HG02870 (cell line): ENCODE measurements at regions not wholly inside any gene's neighbourhood (a gene's known extent, or its start where the extent isn't known, plus 50 kb on each side); places are given as distances from the start of the nearest gene placed in this dataset.

Experiments used
- ATAC-seq: cut with Tn5 transposase; IDR thresholded peaks from one replicate; pipeline ENCODE4 v1.9.1; 2021; ENCODE audit warnings: mild to moderate bottlenecking, moderate library complexity; ENCODE audit not compliant: unreplicated experiment

DNA sequence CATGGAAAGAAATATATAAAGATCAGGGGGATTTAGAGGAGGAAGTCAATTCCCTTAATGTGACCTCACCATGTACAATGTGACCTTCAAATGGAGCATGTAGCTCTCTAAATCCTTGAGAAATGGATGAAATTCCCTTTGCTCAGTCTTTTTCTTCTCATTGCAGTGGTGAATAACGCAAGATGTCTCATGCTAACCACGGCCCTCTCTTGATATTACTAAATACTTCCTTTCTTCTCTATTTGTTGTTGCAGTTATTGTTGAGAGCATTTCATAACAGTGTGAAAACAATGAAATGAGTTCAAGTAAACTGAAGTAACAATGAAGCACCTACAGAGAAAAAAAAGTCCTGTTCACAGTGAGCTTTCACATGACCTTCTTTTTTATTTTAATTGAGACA, 55.6 kb downstream of the ZNF281 start:
- peak; percentile 78 for ATAC-seq

DNA sequence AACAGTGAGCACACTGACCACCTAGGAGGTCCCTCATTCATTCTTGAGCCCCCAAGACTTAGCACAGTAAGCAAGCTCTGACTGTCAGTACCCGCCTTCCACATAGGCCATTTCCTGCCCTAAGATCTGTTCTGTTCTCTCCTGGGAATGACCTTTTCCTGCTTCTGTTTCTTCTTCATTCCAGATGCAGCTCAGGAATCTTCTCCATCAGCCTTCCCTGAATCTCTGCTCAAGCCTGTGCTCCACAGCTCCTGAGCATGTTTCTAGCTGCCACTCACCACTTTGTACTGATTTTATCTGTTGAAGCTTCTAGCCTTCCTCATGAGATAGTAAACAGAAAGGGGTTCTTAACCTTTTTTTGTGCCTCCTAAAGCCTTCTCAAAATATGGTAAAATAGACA, 56.6 kb downstream of the ZNF281 start:
- ATAC-seq, result no peak

DNA sequence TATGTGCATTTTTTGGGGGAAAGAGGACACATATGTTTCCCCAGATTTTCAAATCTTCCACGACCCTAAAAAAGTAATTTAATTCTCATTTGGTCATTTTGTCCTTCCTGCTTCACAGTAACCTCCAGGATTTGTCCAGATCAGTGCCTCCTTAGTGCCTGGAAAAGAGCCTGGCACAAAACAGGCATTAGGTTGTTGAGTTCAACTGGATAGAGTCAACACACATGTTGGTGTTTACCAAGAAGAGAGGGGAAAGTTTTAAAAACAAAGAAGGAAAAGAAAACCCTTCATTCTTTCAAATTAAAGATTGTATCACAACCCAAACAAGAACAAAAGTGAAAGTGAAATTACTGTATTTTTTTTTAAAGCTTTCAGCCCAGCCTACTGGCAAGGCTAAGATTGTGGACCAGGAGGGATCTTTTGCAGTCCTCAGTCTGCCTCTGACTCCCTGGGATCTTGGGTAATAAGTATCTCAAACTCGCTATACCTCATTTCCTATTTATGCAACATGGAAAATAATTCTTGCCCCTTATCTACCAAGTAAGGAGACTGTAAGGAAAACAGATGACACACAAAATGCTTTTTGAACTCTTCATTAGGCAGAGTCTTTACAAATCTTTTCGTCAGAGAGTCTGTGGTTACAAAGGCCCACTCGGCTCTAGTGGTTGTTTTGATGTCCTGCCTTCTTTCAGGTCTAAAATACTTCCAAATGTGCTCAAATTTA, 57.8 kb downstream of the ZNF281 start:
- ATAC-seq, result peak; percentile 40

DNA sequence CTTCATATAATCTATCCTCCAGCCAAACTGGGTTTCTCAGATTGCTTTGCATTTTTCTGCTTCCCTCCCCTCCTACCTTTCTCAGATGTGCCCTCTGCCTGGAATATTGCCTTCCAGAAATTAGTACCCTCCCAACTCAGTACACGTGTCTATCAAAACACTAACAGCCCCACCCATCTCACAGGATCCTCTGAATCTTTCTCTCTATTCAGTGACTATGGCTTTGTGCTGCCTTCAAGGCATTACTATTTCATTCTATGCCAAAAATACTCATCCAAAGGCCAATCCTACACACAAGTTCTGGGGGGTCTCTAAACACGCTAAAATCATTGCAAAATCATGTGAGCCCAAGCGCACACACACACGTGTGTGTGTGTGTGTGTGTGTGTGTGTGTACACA, 58.4 kb downstream of the ZNF281 start:
- no peak for ATAC-seq

DNA sequence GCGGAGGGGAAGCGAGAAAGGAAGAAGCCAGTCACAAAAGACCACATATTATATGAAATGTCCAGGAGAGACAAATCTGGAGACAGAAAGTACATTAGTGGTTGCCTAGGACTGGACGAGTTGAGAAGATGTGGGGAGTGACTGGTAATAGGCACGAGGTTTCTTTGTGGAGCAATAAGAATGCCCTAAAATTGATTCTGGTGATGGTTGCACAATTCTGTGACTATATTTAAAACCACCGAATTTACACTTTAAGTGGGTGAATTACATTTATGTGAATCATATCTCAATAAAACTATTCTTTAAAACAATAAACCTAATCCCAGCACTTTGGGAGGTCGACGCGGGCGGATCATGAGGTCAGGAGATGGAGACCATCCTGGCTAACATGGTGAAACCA, 63.1 kb downstream of the ZNF281 start:
- ATAC-seq, result no peak

DNA sequence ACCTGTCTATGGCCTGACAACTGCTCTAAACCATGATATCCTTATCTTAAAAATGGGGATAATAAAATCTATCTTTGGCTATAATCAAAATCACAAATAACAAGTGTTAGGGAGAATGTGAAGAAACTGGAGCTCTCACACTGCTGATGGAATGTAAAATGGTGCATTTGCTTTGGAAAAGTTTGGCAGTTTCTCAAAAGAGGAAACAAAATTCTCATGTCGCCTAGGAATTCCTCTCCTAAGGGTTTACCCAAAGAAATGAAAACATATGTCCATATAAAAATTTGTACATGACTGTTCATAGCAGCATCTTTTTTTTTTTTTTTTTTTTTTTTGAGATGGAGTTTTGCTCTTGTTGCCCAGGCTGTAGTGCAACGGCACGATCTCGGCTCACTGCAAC, 64.3 kb downstream of the ZNF281 start:
- no peak for ATAC-seq

DNA sequence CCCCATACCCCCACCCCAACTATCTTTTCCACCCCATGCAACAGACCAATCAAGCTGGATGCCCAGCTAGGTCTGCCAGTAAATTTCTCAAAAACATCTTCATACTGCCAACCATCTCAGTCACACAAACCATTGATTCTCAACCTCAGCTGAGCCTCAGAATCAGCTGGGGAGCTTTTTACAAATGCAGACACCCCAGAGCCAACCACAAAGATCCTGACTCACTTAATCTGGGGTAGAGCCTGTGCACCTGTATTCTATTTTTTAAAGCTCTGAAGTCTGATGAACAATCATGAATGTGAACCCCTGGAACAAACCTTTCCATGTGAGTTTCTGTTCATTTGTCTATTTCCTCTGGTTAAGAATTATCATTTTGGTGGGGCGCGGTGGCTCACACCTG, 66.0 kb downstream of the ZNF281 start:
- ATAC-seq, result no peak

DNA sequence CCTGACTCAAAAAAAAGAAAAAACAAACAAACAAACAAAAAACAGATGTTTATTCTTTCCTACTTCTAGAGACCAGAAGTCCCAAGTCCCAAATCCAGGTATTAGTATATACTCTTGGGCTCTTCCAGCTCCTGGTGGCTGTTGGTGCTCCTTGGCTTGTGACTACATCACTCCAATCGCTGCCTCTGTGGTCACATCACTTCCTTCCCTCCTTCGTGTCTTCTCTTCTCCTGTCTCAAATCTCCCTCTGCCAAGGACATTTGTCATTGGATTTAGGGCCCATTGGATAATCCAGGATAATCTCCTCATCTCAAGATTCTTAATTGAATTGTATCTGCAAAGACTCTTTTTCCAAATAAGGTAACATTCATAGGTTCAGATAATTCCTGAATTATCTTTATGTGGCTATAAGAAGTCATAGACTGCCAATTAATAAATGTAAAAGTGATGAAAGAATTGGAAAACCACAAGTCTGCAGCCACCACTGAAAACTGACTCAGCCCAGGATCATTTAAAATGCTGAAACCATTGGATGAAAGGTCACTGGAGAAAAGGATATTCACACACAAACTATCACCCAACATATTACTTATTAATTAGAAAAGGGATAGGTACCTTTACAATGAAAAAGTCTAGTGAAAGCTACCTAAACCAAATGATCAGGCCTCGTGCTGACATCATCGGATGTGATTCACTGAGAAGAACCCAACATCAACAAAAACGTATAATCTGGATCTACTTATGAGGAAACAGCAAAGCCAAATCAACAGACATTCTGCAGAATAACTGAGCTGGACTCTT, 67.1 kb downstream of the ZNF281 start:
- ATAC-seq, result no peak

DNA sequence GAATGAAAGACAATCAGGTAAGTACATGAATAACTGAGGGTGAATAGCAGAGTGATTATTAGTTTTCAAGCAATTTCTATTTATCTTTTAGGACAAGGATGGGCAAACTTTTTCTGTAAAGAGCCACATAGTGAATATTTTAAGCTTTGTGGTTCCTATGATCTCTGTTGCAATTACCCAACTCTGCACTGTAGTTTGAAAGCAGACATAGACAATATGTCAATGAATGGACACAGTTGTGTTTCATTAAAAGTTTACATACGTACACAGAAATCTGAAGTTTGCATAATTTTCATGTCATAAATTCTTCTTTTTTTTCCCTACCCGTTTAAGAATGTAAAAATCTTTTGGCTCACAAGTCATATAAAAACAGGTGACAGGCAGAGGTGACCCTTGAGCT, 71.4 kb downstream of the ZNF281 start:
- no peak for ATAC-seq

DNA sequence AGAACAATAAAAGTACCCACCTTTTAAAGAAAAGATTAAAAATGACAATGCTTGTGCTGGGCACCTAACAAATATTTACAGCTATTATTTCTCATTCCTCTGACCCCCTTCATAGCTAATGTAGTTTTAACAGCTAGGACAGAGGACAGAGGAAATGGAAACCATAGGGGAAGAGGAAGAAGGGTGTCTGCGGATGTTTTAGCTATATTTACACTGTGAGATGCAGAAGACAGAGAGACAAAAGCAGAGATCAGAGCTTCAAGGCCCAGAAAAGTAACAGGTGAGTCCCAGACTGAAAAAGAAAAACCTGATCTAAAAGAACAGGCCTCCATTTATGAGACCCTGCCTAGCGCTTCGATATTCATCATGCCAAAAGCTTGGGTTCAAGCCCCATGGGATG, 72.0 kb downstream of the ZNF281 start:
- no peak for ATAC-seq

DNA sequence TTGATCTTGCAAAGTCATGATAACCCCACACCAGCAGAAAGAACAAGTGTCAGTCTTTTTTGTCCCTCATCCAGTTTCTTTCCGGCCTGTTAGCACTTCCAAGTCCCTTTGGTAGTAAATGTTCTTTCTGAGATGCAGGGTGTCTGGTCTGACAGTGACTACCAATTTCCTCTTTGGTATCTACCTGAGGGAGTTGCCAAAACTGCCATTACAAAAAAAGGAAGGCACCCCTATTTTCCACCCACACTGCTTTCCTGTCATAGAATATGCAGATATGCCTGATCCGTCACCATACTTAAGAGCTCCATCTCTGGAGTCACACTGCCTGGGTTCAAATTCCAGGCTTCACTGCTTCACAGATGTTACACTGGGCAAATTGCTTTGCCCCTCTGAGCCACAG, 72.4 kb downstream of the ZNF281 start:
- no peak for ATAC-seq

DNA sequence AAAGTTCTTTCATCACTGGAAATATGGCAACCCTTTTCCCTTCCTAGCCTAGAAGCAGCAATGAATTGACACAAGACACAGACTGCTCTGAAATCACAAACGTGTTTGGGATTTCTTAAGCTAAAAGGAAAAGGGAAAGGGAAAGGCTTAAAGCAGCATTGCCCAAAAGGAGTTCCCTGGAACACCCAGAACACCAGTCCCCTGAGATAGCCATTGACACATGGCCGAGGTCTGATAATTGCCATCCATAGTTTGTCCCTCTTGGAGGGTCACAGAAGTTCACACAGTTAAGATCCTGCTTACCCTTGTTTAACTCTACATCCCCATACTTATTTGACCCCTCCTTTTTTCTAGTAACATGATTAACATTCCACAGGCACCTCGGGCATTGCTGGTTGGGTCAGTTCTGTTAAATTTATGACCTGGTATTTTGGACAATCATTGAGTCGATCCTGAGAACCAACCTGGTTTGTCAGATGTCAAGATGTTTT, 72.9 kb downstream of the ZNF281 start:
- no peak for ATAC-seq

DNA sequence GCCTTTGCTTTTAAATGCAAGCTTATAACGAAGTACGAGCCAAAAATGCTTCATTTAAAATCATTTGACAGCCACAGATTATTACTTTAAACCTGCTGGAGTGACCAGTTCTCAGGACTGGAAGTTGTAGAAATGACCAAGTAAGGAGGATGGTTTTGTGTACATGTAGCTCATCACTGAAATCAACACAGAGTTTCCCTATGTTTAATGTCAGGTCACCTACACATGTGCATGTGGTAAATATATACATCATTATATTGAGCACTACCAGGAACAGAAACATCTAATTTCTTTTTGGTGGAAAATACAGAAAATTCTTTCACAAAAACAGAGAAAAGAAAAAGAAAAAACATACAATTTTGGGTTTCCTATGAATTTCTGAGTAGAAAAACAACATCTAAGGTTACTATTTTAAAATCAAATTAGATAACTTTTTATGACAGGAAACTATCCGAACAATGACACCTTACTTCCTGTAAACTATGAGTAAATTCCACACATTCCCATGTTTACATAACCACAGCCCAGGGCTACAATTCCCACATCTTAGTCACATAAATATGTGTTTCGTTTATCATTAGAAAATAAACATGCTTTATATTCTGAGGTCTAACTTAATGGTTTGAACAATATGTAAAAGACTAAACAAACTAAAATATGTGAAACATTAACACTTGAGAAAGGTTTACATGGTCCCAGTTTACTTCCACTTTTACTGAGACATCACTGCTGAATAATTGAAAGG, 73.6 kb downstream of the ZNF281 start:
- no peak for ATAC-seq

DNA sequence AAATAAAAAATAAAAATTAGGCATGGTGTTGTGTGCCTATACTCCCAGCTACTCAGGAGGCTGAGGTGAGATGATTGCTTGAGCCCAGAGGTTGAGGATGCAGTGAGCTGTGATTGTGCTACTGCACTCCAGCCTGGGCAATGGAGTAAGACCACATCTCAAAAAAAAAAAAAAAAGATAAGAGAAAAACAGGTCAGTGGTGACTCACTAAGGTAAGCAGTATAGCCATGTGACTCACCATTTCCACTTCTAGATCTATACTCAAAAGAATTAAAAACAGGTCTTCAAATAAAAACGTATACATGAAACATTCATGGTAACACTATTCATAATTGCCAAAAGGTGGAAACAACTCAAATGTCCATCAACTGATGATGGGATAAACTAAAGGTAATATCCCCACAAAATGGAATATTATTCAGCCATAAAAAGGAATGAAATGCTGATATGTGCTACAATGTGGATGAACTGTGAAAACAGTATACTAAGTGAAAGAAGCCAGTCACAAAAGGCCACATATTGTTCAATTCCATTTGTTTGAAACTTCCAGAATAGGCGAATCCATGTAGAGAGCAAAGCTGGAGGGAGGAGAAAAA, 75.1 kb downstream of the ZNF281 start:
- ATAC-seq, result no peak

DNA sequence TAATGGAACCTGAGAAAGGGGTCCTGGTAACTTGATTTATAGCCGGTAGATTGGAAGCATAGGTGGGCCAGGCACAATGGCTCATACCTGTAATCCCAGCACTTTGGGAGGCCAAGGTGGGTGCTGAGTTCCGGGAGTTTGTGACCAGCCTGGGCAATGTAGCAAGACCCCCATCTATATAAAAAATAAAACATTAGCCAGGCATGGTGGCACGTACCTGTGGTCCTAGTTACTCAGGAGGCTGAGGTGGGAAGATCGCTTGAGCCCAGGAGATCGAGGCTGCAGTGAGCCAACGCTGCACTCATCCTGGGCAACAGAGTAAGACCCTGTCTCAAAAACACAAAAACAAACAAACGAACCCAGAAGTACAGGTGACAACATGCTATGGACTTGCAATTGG, 76.5 kb downstream of the ZNF281 start:
- no peak for ATAC-seq

DNA sequence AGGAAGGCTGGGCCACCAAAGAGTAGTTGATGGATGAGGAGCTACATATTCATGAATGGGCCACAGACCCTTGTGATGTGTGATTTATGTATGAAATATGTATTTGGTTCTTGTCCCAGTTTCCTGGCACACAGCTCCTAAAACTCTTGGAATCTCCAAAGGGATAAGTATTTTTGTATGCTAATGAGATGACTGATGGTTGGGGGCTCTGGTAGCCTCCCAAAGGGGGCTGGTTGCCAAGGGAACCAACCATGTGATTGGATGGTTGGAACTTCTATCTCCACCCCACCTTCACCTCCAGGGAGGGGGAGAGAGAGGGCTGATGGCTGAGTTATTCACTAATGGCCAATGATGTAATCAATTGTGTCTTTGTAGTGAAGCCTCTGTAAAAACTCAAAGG, 77.1 kb downstream of the ZNF281 start:
- no peak for ATAC-seq

DNA sequence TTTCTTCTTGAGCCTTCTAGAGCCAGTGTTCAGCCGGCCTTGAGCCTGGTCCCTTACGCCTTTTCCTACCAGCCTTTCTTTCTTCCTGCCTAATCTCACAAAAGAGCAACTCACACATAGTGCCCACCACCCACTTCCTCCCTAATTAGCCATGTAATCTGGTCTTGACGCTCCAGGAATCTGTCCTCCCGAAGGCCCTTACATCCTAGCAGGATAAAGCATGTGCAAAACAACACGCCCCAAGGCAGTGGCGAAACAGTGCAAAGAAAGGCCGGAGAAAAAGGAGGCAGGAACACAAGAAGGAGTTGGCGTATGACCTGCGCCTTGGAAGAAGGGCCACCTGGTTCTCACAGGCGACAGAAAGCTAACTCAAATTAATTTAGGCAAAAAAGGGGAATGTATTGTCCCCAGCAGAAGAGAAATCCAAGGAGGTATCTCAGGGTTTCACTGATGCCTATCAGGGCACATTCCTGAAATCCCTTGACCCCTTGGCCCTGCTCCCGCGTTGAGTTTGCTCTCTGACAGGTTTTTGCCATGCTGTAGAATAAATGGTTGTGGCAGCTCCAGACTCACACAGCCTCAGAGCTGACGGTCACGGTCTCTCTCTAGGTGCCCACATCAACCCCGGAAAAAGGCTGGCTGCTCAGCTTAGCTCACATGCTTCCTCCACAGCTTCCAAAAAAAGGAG, 79.0 kb downstream of the ZNF281 start:
- ATAC-seq, result no peak

DNA sequence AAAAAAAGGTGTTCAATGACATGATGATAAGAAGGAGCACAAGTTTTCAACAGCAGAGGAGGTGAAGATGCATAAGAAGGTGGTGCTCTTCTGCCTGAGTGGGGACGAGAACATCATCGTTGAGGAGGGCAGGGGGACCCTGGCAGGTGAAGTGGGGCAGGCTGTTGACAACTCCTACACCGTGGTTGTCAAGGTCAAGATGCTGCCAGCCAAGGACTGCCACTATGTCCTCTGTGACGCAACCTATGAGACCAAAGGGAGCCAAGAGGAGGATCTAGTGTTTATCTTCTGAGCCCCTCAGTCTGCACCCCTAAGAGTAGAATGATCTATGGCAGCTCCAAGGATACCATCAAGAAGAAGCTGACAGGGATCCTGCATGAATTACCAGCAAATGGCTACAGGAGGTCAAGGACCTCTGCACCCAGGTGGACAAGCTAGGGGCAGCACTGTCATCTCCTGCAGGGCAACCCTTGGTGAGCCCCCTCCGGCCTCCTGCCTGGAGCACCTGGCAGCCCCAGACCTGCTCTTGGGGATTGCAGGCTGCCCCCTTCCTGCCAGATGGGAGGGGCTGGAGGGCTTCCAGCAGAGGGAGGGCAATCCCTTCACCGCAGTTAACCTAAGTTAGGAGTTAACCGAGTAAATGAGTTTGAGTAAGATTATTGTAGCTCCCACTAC, 80.5 kb downstream of the ZNF281 start:
- ATAC-seq, result no peak

DNA sequence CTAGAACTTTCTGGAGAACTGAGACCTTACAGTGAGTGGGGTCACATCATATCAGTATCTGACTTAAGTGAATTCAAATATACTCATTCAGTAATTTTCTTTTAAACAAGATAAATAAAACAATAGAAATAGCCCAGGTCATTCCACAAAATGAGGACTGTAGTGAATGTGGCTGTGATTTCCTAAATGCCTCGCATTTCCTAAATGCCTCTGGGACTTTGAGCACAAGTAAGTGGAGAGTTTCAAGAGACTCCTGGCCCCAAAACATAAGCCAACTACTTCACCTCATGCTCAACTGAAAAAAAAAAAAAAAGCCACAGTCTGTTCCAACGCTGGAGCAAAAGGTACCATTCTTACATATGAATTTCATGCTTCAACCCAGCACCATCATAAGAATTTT, 81.5 kb downstream of the ZNF281 start:
- no peak for ATAC-seq

DNA sequence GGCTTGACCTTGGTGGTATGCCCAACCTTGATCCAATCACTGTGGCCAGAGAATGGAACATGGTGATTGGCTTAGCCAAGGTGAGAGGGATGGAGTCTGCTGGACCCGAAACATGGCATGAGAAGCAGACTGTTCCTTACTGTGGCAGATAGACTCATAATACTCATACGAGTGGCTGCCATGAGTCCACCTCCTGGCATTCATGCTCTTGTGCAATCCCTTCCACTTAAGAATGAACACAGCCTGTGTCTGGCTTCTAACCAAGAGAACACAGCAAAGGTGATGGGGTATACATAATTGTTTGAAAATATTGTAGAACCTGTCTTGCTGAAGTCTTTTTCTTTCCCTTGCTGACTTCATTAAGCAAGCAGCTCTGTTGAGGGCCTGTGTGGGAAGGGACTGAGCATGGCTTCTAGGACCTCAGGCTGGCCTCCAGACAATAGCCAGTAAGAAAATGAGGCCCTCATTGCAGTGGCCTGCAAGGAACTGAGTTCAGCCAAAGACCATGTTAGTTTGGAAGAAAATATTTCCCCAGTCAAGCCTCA, 85.9 kb downstream of the ZNF281 start:
- ATAC-seq, result no peak
